ENCODE measurements at regions not wholly inside any gene's neighbourhood (a gene's known extent, or its start where the extent isn't known, plus 50 kb on each side); places are given as distances from the start of the nearest gene placed in this dataset.

GRCh38 chr9:80632041-80632440 is 1057.3 kb downstream of the TLE1 start:
- dilution Hi-C loops (cut with MboI; ENCODE audit: extremely low pct_ligation_motif_present, low sequenced_read_pairs) = no loop called here
- BruUV-seq (replicated peaks) = no TSS peak

GRCh38 chr9:80622508-80622907 is 1050.7 kb downstream of the TLE4 start:
- ChIA-PET POLR2A (no interaction called here), CTCF (no interaction called here)
- Histone ChIP-seq H3K27ac (ENCODE audit: insufficient read depth, low read depth, low read length) (no peak overlapping the region), H3K36me3 (ENCODE audit: control insufficient read depth in 2 of 2, extremely low read depth in 1 of 2, insufficient read depth in 2 of 2, low read length in 2 of 2) (no peaks in the 10 kb centered on the region), H3K9me1 (replicated peaks; ENCODE audit: control insufficient read depth, extremely low read depth, insufficient read depth, low read length) (no peaks in the 10 kb centered on the region), H3K4me3 (replicated peaks in 1 of 3; ENCODE audit: insufficient read depth in 1 of 3, low read depth in 1 of 3, low read length in 3 of 3) (no peak overlapping the region), H2AFZ (ENCODE audit: low read depth, low read length) (no peak overlapping the region), H3K27me3 (ENCODE audit: control insufficient read depth in 2 of 2, insufficient read depth in 2 of 2, low read length in 2 of 2) (no peaks in the 10 kb centered on the region), H3K79me2 (ENCODE audit: control insufficient read depth, insufficient read depth, low read length) (no peaks in the 10 kb centered on the region), H3K9ac (replicated peaks; ENCODE audit: extremely low read depth, insufficient read depth, low read length) (no peak overlapping the region), H3K9me3 (replicated peaks; ENCODE audit: control insufficient read depth, insufficient read depth, low read length) (no peaks in the 10 kb centered on the region), H4K20me1 (replicated peaks; ENCODE audit: control insufficient read depth, extremely low read depth, insufficient read depth, low read length) (no peaks in the 10 kb centered on the region), H3K4me2 (ENCODE audit: insufficient read depth, low read length) (no peak overlapping the region), H3K4me1 (ENCODE audit: control insufficient read depth, extremely low read depth, insufficient read depth, low read length) (no peaks in the 10 kb centered on the region)
- intact Hi-C loops (cut with micrococcal nuclease) (no loop called here), dilution Hi-C loops (cut with MboI; ENCODE audit: extremely low pct_ligation_motif_present, low sequenced_read_pairs) (no loop called here)
- DNase-seq (ENCODE audit: low read depth, low spot score) = no peak
- no peak for FAIRE-seq
- TF ChIP-seq EZH2 (IDR thresholded peaks at IDR 0.05; ENCODE audit: borderline replicate concordance, low read depth, low read length, severe bottlenecking) (no peak), GATA2 (IDR thresholded peaks at IDR 0.05; ENCODE audit: insufficient read depth, insufficient read length, low read depth, low read length) (no peak), MAX (IDR thresholded peaks at IDR 0.05; ENCODE audit: insufficient read depth, insufficient read length) (no peak), JUN (IDR thresholded peaks at IDR 0.05; ENCODE audit: borderline replicate concordance, insufficient read depth, insufficient read length, low read depth) (no peak), MYC (IDR thresholded peaks at IDR 0.05; ENCODE audit: low read depth, low read length) (no peak), FOS (IDR thresholded peaks at IDR 0.05; ENCODE audit: borderline replicate concordance, insufficient read depth, low read length) (no peak), POLR2AphosphoS5 (IDR thresholded peaks at IDR 0.05; ENCODE audit: insufficient read depth, low read depth, low read length) (no peak), POLR2A (IDR thresholded peaks at IDR 0.05; ENCODE audit: low read depth, low read length) (no peak)
- TF ChIP-seq, protein P1, sequence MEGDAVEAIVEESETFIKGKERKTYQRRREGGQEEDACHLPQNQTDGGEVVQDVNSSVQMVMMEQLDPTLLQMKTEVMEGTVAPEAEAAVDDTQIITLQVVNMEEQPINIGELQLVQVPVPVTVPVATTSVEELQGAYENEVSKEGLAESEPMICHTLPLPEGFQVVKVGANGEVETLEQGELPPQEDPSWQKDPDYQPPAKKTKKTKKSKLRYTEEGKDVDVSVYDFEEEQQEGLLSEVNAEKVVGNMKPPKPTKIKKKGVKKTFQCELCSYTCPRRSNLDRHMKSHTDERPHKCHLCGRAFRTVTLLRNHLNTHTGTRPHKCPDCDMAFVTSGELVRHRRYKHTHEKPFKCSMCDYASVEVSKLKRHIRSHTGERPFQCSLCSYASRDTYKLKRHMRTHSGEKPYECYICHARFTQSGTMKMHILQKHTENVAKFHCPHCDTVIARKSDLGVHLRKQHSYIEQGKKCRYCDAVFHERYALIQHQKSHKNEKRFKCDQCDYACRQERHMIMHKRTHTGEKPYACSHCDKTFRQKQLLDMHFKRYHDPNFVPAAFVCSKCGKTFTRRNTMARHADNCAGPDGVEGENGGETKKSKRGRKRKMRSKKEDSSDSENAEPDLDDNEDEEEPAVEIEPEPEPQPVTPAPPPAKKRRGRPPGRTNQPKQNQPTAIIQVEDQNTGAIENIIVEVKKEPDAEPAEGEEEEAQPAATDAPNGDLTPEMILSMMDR (IDR thresholded peaks at IDR 0.05; ENCODE audit: extremely low read depth in 1 of 2, insufficient read depth in 1 of 2, low read depth in 1 of 2, low read length in 2 of 2) = no peak
- BruUV-seq (replicated peaks) = no TSS peak

More at GRCh38 chr9:80632041-80632440, 1057.3 kb downstream of the TLE1 start:
- CTCF ChIA-PET = no interaction called here
- DNase-seq (ENCODE audit: low read depth, low spot score) (no peak), FAIRE-seq (no peak)
- H3K4me3 ChIP-seq (replicated peaks in 1 of 3; ENCODE audit: insufficient read depth in 1 of 3, low read depth in 1 of 3, low read length in 3 of 3) = no peak overlapping the region
- TF ChIP-seq MYC (IDR thresholded peaks at IDR 0.05; ENCODE audit: low read depth, low read length) = no peak
- no peak overlapping the region for H3K4me2 ChIP-seq (ENCODE audit: insufficient read depth, low read length)
- H3K9me1 ChIP-seq (replicated peaks; ENCODE audit: control insufficient read depth, extremely low read depth, insufficient read depth, low read length) = no peaks in the 10 kb centered on the region
- no peaks in the 10 kb centered on the region for H3K79me2 ChIP-seq (ENCODE audit: control insufficient read depth, insufficient read depth, low read length)
- no peaks in the 10 kb centered on the region for H3K27me3 ChIP-seq (ENCODE audit: control insufficient read depth in 2 of 2, insufficient read depth in 2 of 2, low read length in 2 of 2)
- no peaks in the 10 kb centered on the region for H4K20me1 ChIP-seq (replicated peaks; ENCODE audit: control insufficient read depth, extremely low read depth, insufficient read depth, low read length)
- H3K4me1 ChIP-seq (ENCODE audit: control insufficient read depth, extremely low read depth, insufficient read depth, low read length) = no peaks in the 10 kb centered on the region
- no peaks in the 10 kb centered on the region for H3K9me3 ChIP-seq (replicated peaks; ENCODE audit: control insufficient read depth, insufficient read depth, low read length)
- no peak overlapping the region for H2AFZ ChIP-seq (ENCODE audit: low read depth, low read length)
- POLR2A ChIA-PET = no interaction called here
- no peaks in the 10 kb centered on the region for H3K36me3 ChIP-seq (ENCODE audit: control insufficient read depth in 2 of 2, extremely low read depth in 1 of 2, insufficient read depth in 2 of 2, low read length in 2 of 2)
- H3K9ac ChIP-seq (replicated peaks; ENCODE audit: extremely low read depth, insufficient read depth, low read length) = no peak overlapping the region
- no peak overlapping the region for H3K27ac ChIP-seq (ENCODE audit: insufficient read depth, low read depth, low read length)
- intact Hi-C loops (cut with micrococcal nuclease) = no loop called here
